ENCODE measurements at regions not wholly inside any gene's neighbourhood (a gene's known extent, or its start where the extent isn't known, plus 50 kb on each side); places are given as distances from the start of the nearest gene placed in this dataset.
"Not testable (repeated sequence)": the region's sequence is repeated elsewhere in the genome, so short reads cannot be mapped to it uniquely, and the experiment has no call there.

DNA sequence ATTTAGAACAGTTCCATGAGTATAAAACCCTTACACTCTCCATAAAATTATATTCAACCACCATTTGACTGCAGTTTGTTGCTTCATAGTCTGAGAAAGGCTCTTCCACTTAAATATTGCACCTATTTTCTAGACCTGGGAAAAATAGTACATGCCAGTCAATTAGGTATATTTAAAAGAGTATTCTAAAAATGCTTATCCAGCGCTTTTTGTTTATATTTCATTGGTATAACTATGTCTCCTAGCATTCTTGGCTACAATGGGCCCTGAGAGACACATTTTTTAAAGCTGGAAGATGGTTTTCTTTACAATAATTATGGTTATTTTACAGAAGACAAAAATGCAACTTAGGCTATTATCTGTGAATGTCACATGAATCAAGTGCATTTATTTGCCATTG, 439.4 kb downstream of the KCNJ18 start:
- intact Hi-C loops (cut with micrococcal nuclease) = no loop called here

DNA sequence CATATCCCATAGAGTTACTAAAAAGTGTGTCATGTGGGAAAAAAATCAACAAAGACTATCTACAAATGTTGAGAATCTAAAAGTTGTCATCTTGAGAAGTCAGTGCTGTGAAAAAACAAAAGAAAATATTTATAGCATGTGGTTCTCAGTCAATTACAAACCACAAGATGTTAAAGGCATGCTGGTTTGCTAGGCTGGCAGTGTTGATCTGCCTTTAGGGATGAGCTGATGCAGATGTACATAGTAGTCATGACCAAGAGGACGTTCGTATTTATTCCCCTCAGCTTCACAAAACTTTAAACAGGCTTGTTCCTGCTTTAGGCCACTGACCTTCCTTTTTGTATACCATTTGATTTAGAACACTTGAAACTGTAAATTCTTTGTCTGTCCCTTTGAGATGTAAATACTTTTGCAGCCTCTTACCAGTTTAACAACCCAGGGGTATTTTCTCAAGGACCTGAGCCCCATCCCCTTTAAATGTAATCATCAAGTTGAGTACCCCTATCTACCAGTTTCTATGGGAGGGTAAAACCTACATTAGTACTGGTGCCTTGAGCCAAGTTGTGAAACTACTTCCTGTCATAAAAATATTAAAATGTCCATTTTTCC, 446.6 kb downstream of the KCNJ18 start:
- intact Hi-C loops (cut with micrococcal nuclease) = no loop called here

DNA sequence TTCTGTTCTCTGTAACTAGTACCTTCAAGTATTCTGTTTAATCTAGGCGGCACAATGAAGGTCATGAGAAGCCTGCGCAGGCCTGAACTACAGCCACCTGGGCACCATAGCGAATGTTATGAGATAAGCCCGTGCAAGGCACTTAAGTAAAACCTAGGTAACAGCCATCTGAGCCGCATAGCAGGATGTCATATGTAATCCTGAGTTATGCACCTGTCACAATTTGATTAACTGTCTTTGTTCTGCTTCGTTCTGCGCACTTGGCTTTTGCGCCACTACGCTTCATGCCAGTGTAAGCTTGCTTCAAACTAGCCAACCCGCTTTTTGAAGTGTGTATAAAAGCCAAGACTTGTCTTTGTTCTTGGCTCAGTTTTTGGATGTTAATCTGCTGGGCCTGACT, 449.8 kb downstream of the KCNJ18 start:
- intact Hi-C loops (cut with micrococcal nuclease) = no loop called here

DNA sequence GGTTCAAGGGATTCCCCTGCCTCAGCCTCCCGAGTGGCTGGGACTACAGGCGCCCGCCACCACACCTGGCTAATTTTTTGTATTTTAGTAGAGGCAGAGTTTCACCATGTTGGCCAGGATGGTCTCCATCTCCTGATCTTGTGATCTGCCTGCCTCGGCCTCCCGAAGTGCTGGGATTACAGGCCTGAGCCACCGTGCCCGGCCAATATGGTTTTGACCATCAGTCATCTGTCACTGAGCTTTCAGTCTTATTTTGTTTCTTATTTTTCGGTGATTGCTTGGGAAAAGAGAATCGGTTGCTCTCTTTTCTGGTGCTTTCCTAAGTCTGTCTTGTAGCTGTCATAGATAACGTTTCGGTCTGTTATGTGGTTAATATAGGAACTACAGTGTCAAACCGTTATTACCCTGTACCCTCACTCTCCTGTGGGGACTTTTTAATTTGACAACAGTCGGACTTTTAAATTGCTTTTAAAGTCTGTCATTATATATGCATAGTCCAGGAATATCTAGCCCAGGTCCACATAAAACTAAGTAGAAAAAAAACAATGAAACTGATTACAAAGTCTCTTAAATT, 453.4 kb downstream of the KCNJ18 start:
- intact Hi-C loops (cut with micrococcal nuclease) = no loop called here

DNA sequence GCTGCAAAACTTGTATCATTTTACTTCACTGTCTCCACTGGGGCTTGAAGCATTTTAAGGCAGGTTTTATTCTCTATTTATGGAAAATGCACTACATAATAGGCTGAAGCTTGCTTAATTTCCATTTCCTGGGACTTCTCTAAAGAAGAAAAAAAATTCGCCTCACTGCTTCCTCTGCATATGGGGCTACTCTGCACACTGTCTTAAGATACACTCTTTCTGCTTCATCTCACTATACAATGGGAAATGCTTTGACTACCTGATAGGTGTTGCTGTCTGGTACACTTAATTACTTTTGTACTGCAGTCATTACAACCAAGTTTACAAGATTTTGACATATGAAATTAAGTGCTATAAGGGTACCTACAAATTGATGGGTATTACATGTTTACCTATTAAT, 466.0 kb downstream of the KCNJ18 start:
- intact Hi-C loops (cut with micrococcal nuclease) = no loop called here

DNA sequence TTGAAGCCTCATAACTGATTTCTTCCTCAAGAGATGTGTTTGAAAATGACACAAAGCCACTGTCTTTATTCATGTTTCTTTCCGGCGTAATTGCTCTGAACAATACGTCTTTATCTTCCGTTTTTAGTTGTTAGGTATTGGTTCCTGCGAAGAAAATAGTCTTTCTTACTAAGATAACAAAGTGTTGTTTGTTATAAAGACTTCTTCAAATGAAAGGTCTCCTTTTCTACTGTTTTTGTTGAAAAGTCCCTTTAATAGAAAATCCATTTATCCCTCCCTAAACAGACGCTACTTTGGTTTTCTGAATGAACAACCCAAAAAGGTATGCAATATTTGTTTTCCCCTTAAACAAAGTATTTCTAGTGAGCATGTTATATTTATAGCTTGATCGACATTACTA, 469.1 kb downstream of the KCNJ18 start:
- intact Hi-C loops (cut with micrococcal nuclease) = no loop called here

DNA sequence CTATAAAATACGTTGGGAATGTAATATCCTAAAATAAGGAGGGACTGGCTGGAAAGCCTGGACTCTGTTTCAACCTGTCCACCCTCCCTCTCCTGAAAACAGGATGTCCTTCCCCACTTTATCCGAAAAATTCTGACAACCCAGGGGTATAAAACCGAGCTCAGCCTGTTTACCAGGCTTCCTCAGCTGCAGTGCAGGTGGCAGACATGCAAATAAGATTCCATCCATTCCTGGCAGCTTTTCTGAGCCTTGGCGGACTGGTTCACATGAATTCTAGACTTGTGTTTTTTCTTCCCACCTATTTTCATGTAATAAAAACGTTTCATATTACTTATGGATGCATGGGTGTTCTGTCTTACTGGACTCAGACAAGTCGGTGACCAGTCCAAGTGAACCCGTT, 479.3 kb downstream of the KCNJ18 start:
- intact Hi-C loops (cut with micrococcal nuclease) = no loop called here

DNA sequence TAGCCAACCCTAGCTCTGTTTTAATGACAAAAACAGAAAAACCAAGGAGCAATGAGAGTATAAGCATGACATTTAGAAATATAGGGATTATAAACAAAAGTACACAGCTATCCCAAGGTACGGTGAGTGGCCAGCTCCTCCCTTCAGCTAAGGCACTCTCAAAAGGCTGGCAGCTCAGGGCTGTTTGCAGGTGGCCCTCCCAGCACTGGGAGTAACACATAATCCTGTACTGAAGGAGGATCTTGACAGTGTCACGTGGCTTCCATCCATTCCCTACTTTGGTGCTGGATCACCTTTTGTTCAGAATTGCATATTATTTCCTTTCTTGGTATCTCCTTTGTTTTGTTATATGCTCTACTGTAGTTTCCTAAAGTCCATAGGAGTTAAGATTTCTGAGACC, 500.8 kb downstream of the KCNJ18 start:
- intact Hi-C loops (cut with micrococcal nuclease) = no loop called here

DNA sequence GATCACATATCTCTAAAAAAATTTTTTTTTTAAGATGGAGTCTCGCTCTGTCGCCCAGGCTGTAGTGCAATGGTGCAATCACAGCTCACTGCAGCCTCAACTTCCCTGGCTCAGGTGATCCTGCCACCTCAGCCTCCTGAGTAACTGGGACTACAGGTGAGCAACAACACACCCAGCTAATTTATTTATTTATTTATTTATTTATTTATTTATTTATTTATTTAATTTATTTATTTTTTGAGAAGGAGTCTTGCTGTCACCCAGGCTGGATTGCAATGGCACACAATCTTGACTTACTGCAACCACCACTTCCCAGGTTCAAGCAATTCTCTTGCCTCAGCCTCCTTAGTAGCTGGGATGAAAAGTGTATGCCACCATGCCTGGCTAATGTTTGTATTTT, 507.9 kb downstream of the KCNJ18 start:
- intact Hi-C loops (cut with micrococcal nuclease) = not testable (repeated sequence)

DNA sequence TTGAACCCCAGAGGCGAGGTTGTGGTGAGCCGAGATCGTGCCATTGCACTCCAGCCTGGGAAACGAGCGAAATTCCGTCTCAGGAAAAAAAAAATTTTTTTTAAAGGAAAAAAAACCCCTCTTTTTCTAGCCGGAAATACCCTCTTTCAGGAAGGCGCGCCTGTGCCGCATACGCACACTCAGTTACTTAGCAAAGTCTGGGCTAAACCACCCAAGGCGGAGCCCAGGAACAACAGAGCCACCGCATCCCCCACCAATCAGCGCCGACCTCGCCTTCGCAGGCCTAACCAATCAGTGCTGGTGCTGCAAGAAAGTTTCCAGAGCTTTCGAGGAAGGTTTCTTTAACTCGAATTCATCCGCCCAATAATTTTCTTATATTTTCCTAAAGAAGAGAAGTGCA, 510.4 kb downstream of the KCNJ18 start:
- intact Hi-C loops (cut with micrococcal nuclease) = no loop called here

DNA sequence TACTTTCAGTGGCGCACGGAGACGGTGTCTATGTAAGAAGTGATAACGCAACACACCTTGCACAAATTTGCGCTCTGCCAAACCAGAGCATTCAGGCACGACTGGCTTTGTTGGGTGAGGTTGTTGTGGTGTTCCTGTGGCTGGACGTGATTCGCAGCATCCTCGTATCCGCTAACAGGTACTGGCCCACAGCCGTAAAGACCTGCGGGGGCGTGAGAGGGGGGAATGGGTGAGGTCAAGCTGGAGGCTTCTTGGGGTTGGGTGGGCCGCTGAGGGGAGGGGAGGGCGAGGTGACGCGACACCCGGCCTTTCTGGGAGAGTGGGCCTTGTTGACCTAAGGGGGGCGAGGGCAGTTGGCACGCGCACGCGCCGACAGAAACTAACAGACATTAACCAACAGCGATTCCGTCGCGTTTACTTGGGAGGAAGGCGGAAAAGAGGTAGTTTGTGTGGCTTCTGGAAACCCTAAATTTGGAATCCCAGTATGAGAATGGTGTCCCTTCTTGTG, 510.9 kb downstream of the KCNJ18 start:
- intact Hi-C loops (cut with micrococcal nuclease) = no loop called here

DNA sequence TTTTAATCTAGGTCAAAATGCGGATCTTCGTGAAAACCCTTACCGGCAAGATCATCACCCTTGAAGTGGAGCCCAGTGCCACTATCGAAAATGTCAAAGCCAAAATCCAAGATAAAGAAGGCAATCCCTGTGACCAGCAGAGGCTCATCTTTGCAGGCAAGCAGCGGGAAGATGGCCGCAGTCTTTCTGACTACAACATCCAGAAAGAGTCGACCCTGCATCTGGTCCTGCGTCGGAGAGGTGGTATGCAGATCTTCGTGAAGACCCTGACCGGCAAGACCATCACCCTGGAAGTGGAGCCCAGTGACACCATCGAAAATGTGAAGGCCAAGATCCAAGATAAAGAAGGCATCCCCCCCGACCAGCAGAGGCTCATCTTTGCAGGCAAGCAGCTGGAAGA, 511.8 kb downstream of the KCNJ18 start:
- intact Hi-C loops (cut with micrococcal nuclease) = not testable (repeated sequence)

DNA sequence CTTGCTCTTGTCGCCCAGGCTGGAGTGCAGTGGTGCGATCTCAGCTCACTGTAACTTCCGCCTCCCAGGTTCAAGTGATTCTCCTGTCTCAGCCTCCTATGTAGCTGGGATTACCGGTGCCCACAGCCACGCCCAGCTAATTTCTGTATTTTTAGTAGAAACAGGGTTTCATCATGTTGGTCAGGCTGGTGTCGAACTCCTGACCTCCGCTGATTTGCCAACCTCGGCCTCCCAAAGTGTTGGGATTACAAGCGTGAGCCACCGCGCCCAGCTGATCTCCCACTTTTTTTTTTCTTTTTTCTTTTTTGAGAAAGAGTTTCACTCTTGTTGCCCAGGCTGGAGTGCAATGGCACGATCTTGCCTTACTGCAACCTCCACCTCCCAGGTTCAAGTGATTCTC, 517.9 kb downstream of the KCNJ18 start:
- intact Hi-C loops (cut with micrococcal nuclease) = not testable (repeated sequence)

DNA sequence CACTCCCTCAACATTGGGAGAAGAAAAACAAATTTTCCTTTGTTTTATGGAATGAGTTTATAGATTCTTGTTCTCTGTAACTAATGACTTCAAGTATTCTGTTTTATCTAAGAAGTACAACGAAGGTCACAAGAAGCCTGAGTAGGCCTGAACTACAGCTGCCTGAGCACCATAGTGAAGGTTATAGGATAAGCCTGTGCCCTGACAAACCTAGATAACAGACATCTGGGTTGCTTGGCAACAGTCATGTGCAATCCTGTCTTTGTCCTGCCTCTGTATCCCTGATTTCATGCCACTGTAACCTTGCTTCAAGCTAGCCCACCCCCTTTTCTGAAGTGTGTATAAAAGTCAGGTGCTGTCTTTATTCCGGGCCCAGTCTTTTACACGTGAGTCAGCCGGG, 520.8 kb downstream of the KCNJ18 start:
- intact Hi-C loops (cut with micrococcal nuclease) = not testable (repeated sequence)

DNA sequence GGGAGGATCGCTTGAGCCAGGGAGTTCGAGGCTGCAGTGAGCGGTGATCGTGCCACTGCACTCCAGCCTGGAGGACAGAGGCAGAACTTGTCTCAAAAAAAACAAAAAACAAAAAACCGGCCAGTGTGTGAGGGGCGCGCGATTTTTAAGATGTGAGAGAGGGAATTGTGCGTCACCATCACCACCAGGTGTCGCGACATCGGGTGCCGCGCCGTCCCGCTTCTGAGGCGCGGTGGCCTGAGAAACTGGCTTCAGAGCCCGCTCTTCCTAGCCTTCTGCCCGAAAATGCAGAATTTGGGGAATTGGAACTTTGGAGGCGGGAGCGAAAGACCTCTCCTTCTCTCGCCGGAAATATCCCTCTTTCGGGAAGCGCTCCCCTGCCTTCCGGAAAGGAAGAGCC, 524.8 kb downstream of the KCNJ18 start:
- intact Hi-C loops (cut with micrococcal nuclease) = no loop called here

DNA sequence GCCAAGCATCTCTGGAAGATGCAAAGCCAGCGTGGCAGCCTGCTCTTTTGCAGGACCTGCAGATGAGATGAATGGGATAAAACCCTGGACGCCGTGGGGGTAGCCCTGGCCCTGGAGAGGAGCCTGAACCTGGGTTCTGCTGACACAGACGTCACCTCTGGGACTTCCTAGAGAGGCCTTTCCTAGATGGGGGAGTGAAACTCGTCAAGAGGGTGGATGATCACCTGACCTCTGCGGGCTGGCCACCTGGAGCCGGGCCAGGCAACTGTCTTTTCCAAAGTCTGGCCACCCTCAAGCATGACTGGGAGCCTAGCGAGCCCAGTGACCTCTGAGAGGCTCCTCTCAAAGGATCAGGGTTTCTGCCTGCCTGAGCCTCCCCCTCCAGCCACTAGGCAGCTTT, 529.0 kb downstream of the KCNJ18 start:
- intact Hi-C loops (cut with micrococcal nuclease) = no loop called here

DNA sequence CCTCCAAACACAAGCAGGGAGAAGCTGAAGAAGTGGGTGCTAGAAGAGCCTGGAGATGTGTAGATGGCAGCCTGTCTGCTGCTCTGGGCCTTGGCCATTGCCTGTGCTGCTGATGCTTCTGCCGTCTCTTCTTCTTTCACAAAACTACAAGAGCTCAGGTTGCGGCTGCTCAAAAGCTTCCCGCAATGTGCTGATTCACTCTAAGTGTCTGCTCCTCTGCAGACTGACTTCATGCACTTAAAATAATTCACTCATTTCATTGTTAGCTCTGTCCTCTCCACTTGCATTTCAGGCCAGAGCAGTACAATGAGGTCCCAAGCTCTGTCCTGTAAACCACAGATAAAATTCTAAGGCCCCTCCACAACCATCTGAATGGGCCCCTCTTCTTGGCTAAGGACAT, 534.2 kb downstream of the KCNJ18 start:
- intact Hi-C loops (cut with micrococcal nuclease) = not testable (repeated sequence)

DNA sequence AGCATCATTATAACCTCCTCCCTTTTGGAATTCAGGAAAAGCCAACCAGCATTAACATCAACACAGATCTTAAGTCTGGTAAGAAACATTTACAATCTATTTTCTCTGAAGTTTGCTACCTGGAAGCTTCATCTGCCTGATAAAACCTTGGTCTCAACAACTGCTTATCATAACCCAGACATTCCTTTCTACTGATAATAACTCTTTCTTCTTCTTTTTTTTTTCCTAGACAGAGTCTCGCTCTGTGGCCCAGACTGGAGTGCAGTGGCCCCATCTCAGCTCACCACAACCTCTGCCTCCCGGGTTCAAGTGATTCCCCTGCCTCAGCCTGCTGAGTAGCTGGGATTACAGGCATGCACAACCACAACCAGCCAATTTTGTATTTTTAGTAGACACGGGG, 534.6 kb downstream of the KCNJ18 start:
- intact Hi-C loops (cut with micrococcal nuclease) = not testable (repeated sequence)

DNA sequence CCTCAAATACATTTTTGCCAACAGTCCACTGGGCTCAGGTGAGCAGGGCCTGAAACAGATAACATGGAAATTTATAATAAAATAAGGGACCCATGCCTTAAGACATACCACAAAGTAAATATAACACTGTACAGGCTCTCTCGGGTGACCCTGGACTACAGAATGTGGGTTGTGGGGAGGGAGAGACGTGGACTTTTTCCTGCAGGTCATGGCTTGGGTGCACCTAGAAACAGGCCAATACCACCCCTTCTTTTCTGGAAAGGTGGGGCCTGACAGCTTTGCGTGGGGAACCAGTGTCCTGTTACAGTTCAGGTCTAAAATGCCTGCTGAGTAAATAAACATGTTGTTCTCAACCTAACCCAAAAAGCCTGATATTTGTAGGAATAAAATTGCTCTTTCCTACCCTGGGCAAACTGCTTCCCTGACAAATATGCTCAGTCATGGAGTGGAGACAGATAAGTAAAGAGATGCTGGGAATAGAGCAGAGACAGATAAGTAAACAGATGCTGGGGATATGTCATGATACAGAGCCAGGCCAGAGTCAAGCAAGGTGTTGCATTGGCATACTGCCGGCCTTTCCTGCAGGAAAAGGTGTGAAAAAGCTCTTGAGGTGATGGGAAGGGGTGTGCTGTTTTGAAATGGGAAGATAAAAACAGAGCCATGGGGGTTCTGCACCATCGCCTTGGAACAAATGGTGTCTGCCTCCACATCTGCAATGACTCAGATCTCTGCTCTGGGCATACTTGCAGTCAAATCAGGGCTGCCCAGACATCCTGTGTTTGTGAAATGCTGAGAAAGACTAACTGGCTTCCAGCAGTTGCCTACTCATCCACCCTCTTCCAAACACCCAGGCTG, 535.6 kb downstream of the KCNJ18 start:
- intact Hi-C loops (cut with micrococcal nuclease) = not testable (repeated sequence)

DNA sequence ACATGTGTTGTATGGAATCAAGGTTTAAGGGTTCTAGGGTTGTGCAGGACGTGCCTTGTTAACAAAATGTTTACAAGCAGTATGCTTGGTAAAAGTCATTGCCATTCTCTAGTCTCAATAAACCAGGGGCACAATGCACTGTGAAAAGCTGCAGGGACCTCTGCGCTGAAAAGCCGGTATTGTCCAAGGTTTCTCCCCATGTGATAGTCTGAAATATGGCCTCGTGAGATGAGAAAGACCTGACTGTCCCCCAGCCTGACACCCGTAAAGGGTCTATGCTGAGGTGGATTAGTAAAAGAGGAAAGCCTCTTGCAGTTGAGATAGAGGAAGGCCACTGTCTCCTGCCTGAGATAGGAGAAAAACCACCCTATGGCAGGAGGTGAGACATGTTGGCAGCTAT, 537.5 kb downstream of the KCNJ18 start:
- intact Hi-C loops (cut with micrococcal nuclease) = not testable (repeated sequence)

DNA sequence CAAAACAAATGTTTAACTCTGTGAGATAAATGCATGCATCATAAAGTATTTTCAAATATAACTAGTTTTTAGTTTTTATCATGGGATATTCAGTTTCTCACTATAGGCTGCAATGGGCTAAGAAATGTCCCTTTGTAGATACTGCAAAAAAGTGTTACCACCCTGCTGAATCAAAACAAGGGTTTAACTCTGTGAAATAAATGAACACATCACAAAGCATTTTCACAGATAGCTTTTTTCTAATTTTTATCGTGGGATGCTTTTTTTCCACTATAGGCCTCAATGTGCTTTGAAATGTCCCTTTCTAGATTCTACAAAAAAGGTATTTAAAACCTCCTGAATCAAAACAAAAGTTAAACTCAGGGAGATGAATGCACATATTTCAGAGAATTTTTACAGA, 541.1 kb downstream of the KCNJ18 start:
- intact Hi-C loops (cut with micrococcal nuclease) = no loop called here

DNA sequence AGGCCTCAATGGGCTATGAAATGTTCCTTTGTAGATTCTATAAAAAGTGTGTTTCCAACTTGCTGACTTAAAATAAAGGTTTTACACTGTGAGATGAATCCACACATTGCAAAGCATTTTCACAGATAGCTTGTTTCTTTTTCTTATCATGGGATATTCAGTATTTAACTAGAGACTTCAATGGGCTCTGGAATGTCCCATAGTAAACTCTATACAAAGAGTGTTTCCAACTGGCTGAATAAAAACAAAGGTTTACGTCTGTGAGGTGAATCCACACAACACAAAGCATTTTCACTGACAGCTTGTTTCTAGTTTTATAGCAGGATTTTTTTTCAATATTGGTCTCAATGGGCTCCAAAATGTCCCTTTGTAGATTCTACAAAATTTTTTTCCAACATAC, 550.1 kb downstream of the KCNJ18 start:
- intact Hi-C loops (cut with micrococcal nuclease) = no loop called here

DNA sequence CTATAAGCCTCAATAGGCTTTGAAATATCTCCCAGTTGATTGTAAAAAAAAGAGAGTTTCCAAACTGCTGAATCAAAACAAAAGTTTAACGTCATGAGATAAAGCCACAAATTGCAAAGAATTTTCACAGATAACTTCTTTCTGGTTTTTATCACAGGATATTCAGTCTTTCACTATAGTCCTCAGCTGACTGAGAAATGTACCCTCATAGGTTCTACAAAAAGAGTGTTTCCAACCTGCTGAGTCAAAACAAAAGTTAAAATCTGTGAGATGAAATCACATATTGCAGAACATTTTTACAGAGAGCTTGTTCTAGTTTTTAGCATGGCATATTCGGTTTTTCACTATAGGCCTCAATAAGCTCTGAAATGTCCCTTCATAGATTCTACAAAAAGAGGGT, 559.2 kb downstream of the KCNJ18 start:
- intact Hi-C loops (cut with micrococcal nuclease) = no loop called here
